ENCODE measurements at regions not wholly inside any gene's neighbourhood (a gene's known extent, or its start where the extent isn't known, plus 50 kb on each side); places are given as distances from the start of the nearest gene placed in this dataset.

- no peak for TF ChIP-seq CTCF (IDR thresholded peaks at IDR 0.05; ENCODE audit: low read length)
- no peak for TF ChIP-seq EZH2 (optimal IDR thresholded peaks at IDR 0.05; ENCODE audit: low read depth, low read length)
- no peak for TF ChIP-seq EZH2phosphoT487 (IDR thresholded peaks at IDR 0.05; ENCODE audit: low read length)
Measured at GRCh38 chr7:13414181-13414580, 575.3 kb downstream of the ETV1 start.
